Activated CD8-positive, alpha-beta T cell treated with anti-CD3 and anti-CD28 coated beads for 36 hours (primary cell): ENCODE measurements at regions not wholly inside any gene's neighbourhood (a gene's known extent, or its start where the extent isn't known, plus 50 kb on each side); places are given as distances from the start of the nearest gene placed in this dataset.

Source experiments
- ATAC-seq: fragments of 200-7000 bp; cut with Tn5 transposase; one replicate; pipeline ENCODE4 v1.10.0; 2021; ENCODE audit warnings: mild to moderate bottlenecking, moderate library complexity
- CTCF ChIA-PET: fragments of 350-600 bp; sonication (Branson Sonifier 250); formaldehyde crosslinking; loops from one replicate; lab custom pipeline; 2021; ENCODE audit warnings: antibody characterized with exemption; lab: Charles Lee
- POLR2A ChIA-PET: fragments of 350-600 bp; sonication (Branson Sonifier 250); formaldehyde crosslinking; loops from one replicate; lab custom pipeline; 2021; ENCODE audit warnings: antibody characterized with exemption; lab: Charles Lee
- DNase-seq: peaks from one replicate; pipeline ENCODE4 v3.0.0-alpha.2; 2020
- H3K27ac Mint-ChIP-seq: one replicate; pipeline ENCODE4 v1.8.0; 2021; ENCODE audit warnings: mild to moderate bottlenecking, mixed read lengths
- H3K27me3 Mint-ChIP-seq: one replicate; pipeline ENCODE4 v1.8.0; 2021; ENCODE audit warnings: mixed read lengths
- H3K36me3 Mint-ChIP-seq: one replicate; pipeline ENCODE4 v1.8.0; 2021; ENCODE audit warnings: low read depth, mixed read lengths
- H3K4me1 Mint-ChIP-seq: one replicate; pipeline ENCODE4 v1.8.0; 2021; ENCODE audit warnings: low read depth, mixed read lengths
- H3K4me3 Mint-ChIP-seq: one replicate; pipeline ENCODE4 v1.8.0; 2021; ENCODE audit warnings: mild to moderate bottlenecking, moderate library complexity, mixed read lengths
- H3K9me3 Mint-ChIP-seq: one replicate; pipeline ENCODE4 v1.8.0; 2021; ENCODE audit warnings: mixed read lengths
- intact Hi-C: fragments of 100-400 bp; cut with micrococcal nuclease; formaldehyde crosslinking; loops from one replicate; pipeline ENCODE4 v1.10.0; 2022
- TF ChIP-seq, protein P1 (sequence below): fragments of 200-600 bp; IDR thresholded peaks from one replicate; pipeline ENCODE4 v1.8.0; 2022; ENCODE audit warnings: antibody characterized with exemption, mild to moderate bottlenecking

DNA sequence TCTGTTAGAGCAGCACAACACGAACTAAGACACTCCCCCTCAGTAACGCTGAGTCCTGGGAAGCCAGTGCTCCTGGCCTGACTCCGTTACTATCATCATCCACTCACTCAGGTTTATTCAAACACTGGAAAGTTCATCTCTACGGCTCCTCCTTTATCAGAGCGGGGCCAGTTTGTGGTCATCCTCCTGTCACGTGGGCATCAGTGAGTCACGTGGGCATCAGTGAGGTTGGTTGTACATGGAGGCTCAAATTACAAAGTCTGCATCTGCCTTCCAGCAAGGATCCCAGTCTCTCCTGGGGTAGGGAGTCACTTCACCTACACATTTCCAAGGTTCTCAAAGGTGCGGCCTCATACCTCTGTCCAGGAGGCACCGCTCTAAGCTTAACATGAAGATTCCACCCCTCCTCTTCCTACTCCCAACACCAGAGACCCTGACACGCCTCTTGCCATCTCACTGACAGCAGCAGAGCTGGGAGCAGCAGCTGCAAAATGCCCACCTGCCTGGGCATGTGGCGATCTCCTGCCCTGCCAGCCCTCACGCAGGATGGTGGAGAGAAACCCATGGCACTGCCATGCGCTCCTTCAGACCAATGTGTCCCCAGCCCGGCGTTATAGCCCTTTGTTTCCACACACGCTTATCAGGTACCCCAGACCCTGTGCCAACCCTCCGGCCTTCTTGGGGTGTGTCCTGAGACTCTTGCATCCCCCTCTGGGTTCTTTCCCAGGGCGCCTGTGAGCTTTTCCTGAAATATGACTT lies 99.2 kb upstream of the PTPRM start:
- ChIA-PET CTCF (no interaction called here), POLR2A (interaction anchor here (0.6 kb wide), 1 partner anchor 10 kb away, joined by 3 read pairs; no protein-coding TSS in a partner anchor)
- Mint-ChIP-seq H3K27ac (no peak overlapping the region), H3K36me3 (no peaks in the 10 kb centered on the region), H3K4me3 (no peak overlapping the region), H3K4me1 (no peaks in the 10 kb centered on the region), H3K9me3 (no peaks in the 10 kb centered on the region), H3K27me3 (peaks cover 6% of the 10 kb centered on the region)
- TF ChIP-seq, protein P1, sequence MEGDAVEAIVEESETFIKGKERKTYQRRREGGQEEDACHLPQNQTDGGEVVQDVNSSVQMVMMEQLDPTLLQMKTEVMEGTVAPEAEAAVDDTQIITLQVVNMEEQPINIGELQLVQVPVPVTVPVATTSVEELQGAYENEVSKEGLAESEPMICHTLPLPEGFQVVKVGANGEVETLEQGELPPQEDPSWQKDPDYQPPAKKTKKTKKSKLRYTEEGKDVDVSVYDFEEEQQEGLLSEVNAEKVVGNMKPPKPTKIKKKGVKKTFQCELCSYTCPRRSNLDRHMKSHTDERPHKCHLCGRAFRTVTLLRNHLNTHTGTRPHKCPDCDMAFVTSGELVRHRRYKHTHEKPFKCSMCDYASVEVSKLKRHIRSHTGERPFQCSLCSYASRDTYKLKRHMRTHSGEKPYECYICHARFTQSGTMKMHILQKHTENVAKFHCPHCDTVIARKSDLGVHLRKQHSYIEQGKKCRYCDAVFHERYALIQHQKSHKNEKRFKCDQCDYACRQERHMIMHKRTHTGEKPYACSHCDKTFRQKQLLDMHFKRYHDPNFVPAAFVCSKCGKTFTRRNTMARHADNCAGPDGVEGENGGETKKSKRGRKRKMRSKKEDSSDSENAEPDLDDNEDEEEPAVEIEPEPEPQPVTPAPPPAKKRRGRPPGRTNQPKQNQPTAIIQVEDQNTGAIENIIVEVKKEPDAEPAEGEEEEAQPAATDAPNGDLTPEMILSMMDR = no peak
- intact Hi-C loops = no loop called here
- DNase-seq (no peak), ATAC-seq (no peak)

DNA sequence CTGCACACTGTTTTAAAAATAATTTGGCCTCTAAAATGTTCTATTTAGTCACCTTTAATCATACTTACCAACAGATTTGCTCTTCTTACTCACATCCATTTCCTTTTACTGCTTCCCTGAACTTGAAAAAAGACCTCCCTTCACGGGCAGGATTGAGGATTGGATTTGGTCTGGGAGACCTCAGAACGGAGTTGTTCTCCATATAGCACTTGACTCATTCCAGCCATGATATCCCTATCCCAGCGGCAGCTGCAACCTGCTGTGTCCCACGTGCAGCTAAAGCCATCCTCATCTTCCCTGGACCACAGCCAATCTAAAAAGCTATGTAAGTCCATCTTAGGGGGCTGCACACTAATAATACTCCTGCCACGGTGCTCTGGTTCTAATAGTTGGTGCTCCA lies 97.0 kb upstream of the PTPRM start:
- POLR2A ChIA-PET = no interaction called here

DNA sequence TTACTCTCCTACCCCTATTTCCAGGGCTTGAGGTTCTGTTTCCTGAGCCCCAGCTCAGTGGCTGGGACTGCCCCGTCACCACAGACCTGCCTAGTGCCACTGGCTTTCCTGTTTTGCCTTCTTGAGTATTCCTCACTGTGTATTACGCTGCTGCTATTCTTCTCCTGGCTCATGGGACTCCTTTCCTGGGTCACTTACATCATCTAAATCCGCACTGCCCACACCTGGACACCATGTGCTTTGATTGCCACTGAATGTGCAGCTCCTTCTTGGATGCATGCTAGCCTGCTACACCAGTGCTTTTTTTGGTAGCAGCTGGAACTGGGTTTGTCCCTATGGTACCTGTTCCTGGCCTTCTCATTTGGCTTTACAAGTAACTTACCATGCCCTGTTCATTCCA lies 96.6 kb upstream of the PTPRM start:
- POLR2A ChIA-PET = no interaction called here
- intact Hi-C loops = no loop called here
- TF ChIP-seq, protein P1 = no peak
- Mint-ChIP-seq H3K27me3 (peaks cover 6% of the 10 kb centered on the region), H3K4me1 (no peaks in the 10 kb centered on the region), H3K36me3 (no peaks in the 10 kb centered on the region), H3K9me3 (no peaks in the 10 kb centered on the region), H3K27ac (no peak overlapping the region), H3K4me3 (no peak overlapping the region)
- CTCF ChIA-PET = no interaction called here
- ATAC-seq (no peak), DNase-seq (no peak)

More for the DNA sequence above, 97.0 kb upstream of the PTPRM start:
- Mint-ChIP-seq H3K4me3 (no peak overlapping the region), H3K9me3 (no peaks in the 10 kb centered on the region), H3K4me1 (no peaks in the 10 kb centered on the region), H3K27ac (no peak overlapping the region), H3K36me3 (no peaks in the 10 kb centered on the region), H3K27me3 (peaks cover 6% of the 10 kb centered on the region)
- DNase-seq (no peak), ATAC-seq (no peak)
- intact Hi-C loops = no loop called here
- TF ChIP-seq, protein P1 = no peak
- CTCF ChIA-PET = no interaction called here

DNA sequence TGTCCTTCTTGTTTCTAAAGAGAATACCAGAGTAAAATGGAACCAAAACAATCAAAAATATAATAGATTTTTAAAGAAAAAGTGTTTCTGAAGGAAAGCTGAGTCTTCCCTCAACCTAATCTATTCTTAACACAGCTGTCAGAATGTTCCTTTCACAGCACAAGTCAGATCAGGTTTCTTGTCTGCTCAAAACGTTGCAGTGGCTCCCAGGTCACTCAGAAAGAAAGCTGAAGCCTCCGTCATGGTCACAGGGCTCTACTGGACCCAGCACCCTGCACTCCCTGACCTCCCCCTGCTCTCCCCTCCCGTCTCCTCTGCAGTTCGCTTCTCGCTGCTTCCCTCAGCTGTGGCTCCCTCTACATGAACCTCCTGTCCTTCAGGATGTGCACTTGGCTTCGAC lies 90.7 kb upstream of the PTPRM start:
- ChIA-PET CTCF (no interaction called here), POLR2A (no interaction called here)

DNA sequence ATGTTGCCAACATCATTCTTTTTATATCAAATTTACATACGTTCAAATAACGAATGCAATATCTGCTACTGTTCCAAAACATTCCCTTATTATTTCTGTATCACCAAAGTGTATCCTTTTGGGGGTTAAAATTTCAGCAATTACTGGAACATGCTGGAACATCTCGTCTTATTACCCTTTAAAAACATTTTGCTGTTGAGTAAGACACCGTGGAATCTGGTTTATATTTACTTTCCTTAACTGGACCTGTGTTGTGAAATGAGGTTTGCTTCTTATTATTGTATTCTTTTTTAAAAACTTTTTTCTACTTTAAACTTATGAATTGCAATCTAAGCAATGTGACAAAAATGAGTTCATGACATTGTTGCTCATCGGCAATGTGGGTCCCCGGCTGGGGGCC lies 87.4 kb upstream of the PTPRM start:
- H3K27ac Mint-ChIP-seq = no peak overlapping the region
- POLR2A ChIA-PET = no interaction called here
- intact Hi-C loops = no loop called here
- H3K9me3 Mint-ChIP-seq = no peaks in the 10 kb centered on the region
- ATAC-seq = no peak
- H3K36me3 Mint-ChIP-seq = no peaks in the 10 kb centered on the region
- H3K4me1 Mint-ChIP-seq = no peaks in the 10 kb centered on the region
- H3K27me3 Mint-ChIP-seq = no peaks in the 10 kb centered on the region
- CTCF ChIA-PET = no interaction called here
- DNase-seq = no peak
- TF ChIP-seq, protein P1 = no peak
- no peak overlapping the region for H3K4me3 Mint-ChIP-seq

More for the DNA sequence above, 90.7 kb upstream of the PTPRM start:
- Mint-ChIP-seq H3K27ac (no peak overlapping the region), H3K4me1 (no peaks in the 10 kb centered on the region), H3K27me3 (no peaks in the 10 kb centered on the region), H3K36me3 (no peaks in the 10 kb centered on the region), H3K4me3 (no peak overlapping the region), H3K9me3 (no peaks in the 10 kb centered on the region)
- TF ChIP-seq, protein P1 = no peak
- intact Hi-C loops = no loop called here
- DNase-seq (no peak), ATAC-seq (no peak)
